H9 (cell line): ENCODE measurements at regions not wholly inside any gene's neighbourhood (a gene's known extent, or its start where the extent isn't known, plus 50 kb on each side); places are given as distances from the start of the nearest gene placed in this dataset.

Source experiments
- DNase-seq: peaks from one replicate; pipeline ENCODE4 v3.0.0-alpha.2; 2017
- H2AFZ ChIP-seq: one replicate; pipeline ENCODE4 v1.6.1; 2013; ENCODE audit warnings: mild to moderate bottlenecking, low read length, control low read depth, moderate library complexity
- H2AK5ac ChIP-seq: 2 replicates; pipeline ENCODE4 v1.6.1; 2013; ENCODE audit warnings: low read length, control low read depth, mixed read lengths; ENCODE audit not compliant: insufficient read length
- H2BK120ac ChIP-seq: one replicate; pipeline ENCODE4 v1.6.1; 2013; ENCODE audit warnings: low read depth, mild to moderate bottlenecking, low read length, control low read depth, inconsistent platforms; ENCODE audit not compliant: poor library complexity, severe bottlenecking
- H2BK12ac ChIP-seq: 2 replicates; pipeline ENCODE4 v1.6.1; 2013; ENCODE audit warnings: low read length, control low read depth, mixed read lengths, low read depth; ENCODE audit not compliant: insufficient read length
- H2BK15ac ChIP-seq: 2 replicates; pipeline ENCODE4 v1.6.1; 2013; ENCODE audit warnings: low read depth, low read length, control low read depth
- H2BK20ac ChIP-seq: one replicate; pipeline ENCODE4 v1.6.1; 2013; ENCODE audit warnings: low read depth, mild to moderate bottlenecking, low read length, control low read depth, inconsistent platforms; ENCODE audit not compliant: poor library complexity, severe bottlenecking
- H2BK5ac ChIP-seq: 2 replicates; pipeline ENCODE4 v1.6.1; 2013; ENCODE audit warnings: low read length, control low read depth, mixed read lengths; ENCODE audit not compliant: insufficient read length
- H3K14ac ChIP-seq: 2 replicates; pipeline ENCODE4 v1.6.1; 2013; ENCODE audit warnings: low read length, control low read depth; ENCODE audit not compliant: insufficient read depth
- H3K18ac ChIP-seq: 2 replicates; pipeline ENCODE4 v1.6.1; 2013; ENCODE audit warnings: low read depth, mild to moderate bottlenecking, mixed read lengths, low read length, control low read depth; ENCODE audit not compliant: insufficient read length
- H3K23ac ChIP-seq: 2 replicates; pipeline ENCODE4 v1.6.1; 2013; ENCODE audit warnings: low read length, control low read depth, mixed read lengths, low read depth; ENCODE audit not compliant: insufficient read length
- H3K23me2 ChIP-seq: 2 replicates; pipeline ENCODE4 v1.6.1; 2013; ENCODE audit warnings: low read depth, mild to moderate bottlenecking, mixed read lengths, low read length, control low read depth; ENCODE audit not compliant: insufficient read length, poor library complexity, severe bottlenecking
- H3K27ac ChIP-seq: 2 replicates; pipeline ENCODE4 v1.5.1; 2013; ENCODE audit warnings: low read length, control low read depth, mixed read lengths, low read depth; ENCODE audit not compliant: insufficient read length
- H3K27me3 ChIP-seq: 2 replicates; pipeline ENCODE4 v1.6.1; 2013; ENCODE audit warnings: low read length, control low read depth, inconsistent platforms; ENCODE audit not compliant: insufficient read depth
- H3K4ac ChIP-seq: 2 replicates; pipeline ENCODE4 v1.6.1; 2013; ENCODE audit warnings: low read depth, mild to moderate bottlenecking, control low read depth, inconsistent platforms, low read length, moderate library complexity
- H3K4me1 ChIP-seq: 2 replicates; pipeline ENCODE4 v1.6.1; 2013; ENCODE audit warnings: low read length, control low read depth, inconsistent platforms; ENCODE audit not compliant: insufficient read depth
- H3K4me2 ChIP-seq: 2 replicates; pipeline ENCODE4 v1.6.1; 2013; ENCODE audit warnings: low read length, control low read depth, mixed read lengths; ENCODE audit not compliant: insufficient read length, insufficient read depth
- H3K56ac ChIP-seq: 2 replicates; pipeline ENCODE4 v1.6.1; 2013; ENCODE audit warnings: low read depth, mild to moderate bottlenecking, mixed read lengths, low read length, control low read depth; ENCODE audit not compliant: insufficient read length
- H3K79me1 ChIP-seq: 2 replicates; pipeline ENCODE4 v1.6.1; 2013; ENCODE audit warnings: low read depth, mild to moderate bottlenecking, moderate library complexity, low read length, control low read depth, inconsistent platforms; ENCODE audit not compliant: insufficient read depth, poor library complexity, severe bottlenecking
- H3K79me2 ChIP-seq: 2 replicates; pipeline ENCODE4 v1.6.1; 2013; ENCODE audit warnings: low read length, control low read depth, inconsistent platforms; ENCODE audit not compliant: insufficient read depth
- H3K9ac ChIP-seq: 2 replicates; pipeline ENCODE4 v1.6.1; 2013; ENCODE audit warnings: low read length, control low read depth, mixed read lengths; ENCODE audit not compliant: insufficient read length; ENCODE audit errors: extremely low read depth
- H3K9me3 ChIP-seq: one replicate; pipeline ENCODE4 v1.6.1; 2013; ENCODE audit warnings: low read depth, low read length, inconsistent platforms; ENCODE audit not compliant: control insufficient read depth
- H3T11ph ChIP-seq: one replicate; pipeline ENCODE4 v1.6.1; 2013; ENCODE audit warnings: mild to moderate bottlenecking, low read length, control low read depth, inconsistent platforms
- H4K20me1 ChIP-seq: one replicate; pipeline ENCODE4 v1.6.1; 2013; ENCODE audit not compliant: control insufficient read depth, insufficient read length, insufficient read depth
- H4K5ac ChIP-seq: 2 replicates; pipeline ENCODE4 v1.6.1; 2013; ENCODE audit warnings: low read depth, mild to moderate bottlenecking, mixed read lengths, low read length, control low read depth; ENCODE audit not compliant: insufficient read length
- H4K8ac ChIP-seq: replicated peaks from 2 replicates; pipeline ENCODE4 v1.6.1; 2013; ENCODE audit warnings: low read length, control low read depth, mixed read lengths, low read depth; ENCODE audit not compliant: insufficient read length
- H4K91ac ChIP-seq: 2 replicates; pipeline ENCODE4 v1.6.1; 2013; ENCODE audit warnings: low read depth, mild to moderate bottlenecking, moderate library complexity, mixed read lengths, low read length, control low read depth; ENCODE audit not compliant: insufficient read length
- H3K27ac Mint-ChIP-seq, 3 experiments: 2 replicates in 2 of 3; 3 replicates in 1 of 3; pipeline ENCODE4 v1.8.0; 2020 to 2021; ENCODE audit warnings: mixed read lengths in 3 of 3, mild to moderate bottlenecking in 1 of 3, moderate library complexity in 1 of 3
- H3K27me3 Mint-ChIP-seq: 2 replicates; pipeline ENCODE4 v1.8.0; 2021; ENCODE audit warnings: low read depth, mild to moderate bottlenecking, moderate library complexity, mixed read lengths
- H3K36me3 Mint-ChIP-seq, 3 experiments: 2 replicates in 2 of 3; 3 replicates in 1 of 3; pipeline ENCODE4 v1.8.0; 2020 to 2021; ENCODE audit warnings: low read depth in 3 of 3, mixed read lengths in 3 of 3; ENCODE audit not compliant: insufficient read depth in 1 of 3
- H3K4me1 Mint-ChIP-seq, 2 experiments: 2 replicates each; pipeline ENCODE4 v1.8.0; 2020; ENCODE audit warnings: mixed read lengths in 2 of 2
- H3K4me3 Mint-ChIP-seq, 2 experiments: 2 replicates in 1 of 2; 3 replicates in 1 of 2; pipeline ENCODE4 v1.8.0; 2020 to 2021; ENCODE audit warnings: mild to moderate bottlenecking in 2 of 2, mixed read lengths in 2 of 2, moderate library complexity in 1 of 2
- H3K9me3 Mint-ChIP-seq, 2 experiments: 2 replicates in 1 of 2; 3 replicates in 1 of 2; pipeline ENCODE4 v1.8.0; 2020; ENCODE audit warnings: mild to moderate bottlenecking in 2 of 2, mixed read lengths in 2 of 2, moderate library complexity in 1 of 2
- CTCF ChIP-seq: fragments of 200-600 bp; sonication (generic); conservative IDR thresholded peaks from 3 replicates; pipeline ENCODE4 v1.8.0; 2021; ENCODE audit warnings: antibody characterized with exemption, mild to moderate bottlenecking
- WGBS: extraction: QIAGEN DNeasy Blood & Tissue Kit; methylation state at CpG from one replicate; pipeline ENCODE4 v1.1.7; 2013; ENCODE audit warnings: missing lambda C conversion rate, low lambda C conversion rate, mixed read lengths; ENCODE audit not compliant: insufficient read length; ENCODE audit errors: extremely low coverage; 5-methylcytosine and 5-hydroxymethylcytosine counted together

- no peaks in the 10 kb centered on the region for H3K27me3 ChIP-seq
- no peaks in the 10 kb centered on the region for H3K4me1 ChIP-seq
- H3K9me3 Mint-ChIP-seq, result peaks cover 0 to 2% of the 10 kb centered on the region in 2 experiments; a peak in 4 of 5 replicates
- no peak overlapping the region for H3K4me3 Mint-ChIP-seq
- no peaks in the 10 kb centered on the region for H3K9me3 ChIP-seq
- H4K20me1 ChIP-seq, result no peaks in the 10 kb centered on the region
- peaks cover 0 to 4% (median 1%) of the 10 kb centered on the region in 3 experiments; a peak in 1 of 7 replicates for H3K36me3 Mint-ChIP-seq
- no peak overlapping the region for H3T11ph ChIP-seq
- no peak overlapping the region for H2AFZ ChIP-seq
- H3K56ac ChIP-seq, result no peak overlapping the region
- H2BK120ac ChIP-seq, result no peak overlapping the region
- no peak overlapping the region for H2BK20ac ChIP-seq
- H2BK12ac ChIP-seq, result no peak overlapping the region
- no peaks in the 10 kb centered on the region for H3K79me2 ChIP-seq
- no peaks in the 10 kb centered on the region for H3K4me1 Mint-ChIP-seq
- H3K23ac ChIP-seq, result no peak overlapping the region
- H4K5ac ChIP-seq, result no peak overlapping the region
- H3K9ac ChIP-seq, result no peak overlapping the region
- H3K27ac Mint-ChIP-seq, result no peak overlapping the region
- H3K4me2 ChIP-seq, result no peak overlapping the region
- no peak overlapping the region for H2BK15ac ChIP-seq
- no peak for DNase-seq
- WGBS, result no CpG with 5 or more reads among the region's 28 CpGs
- H4K8ac ChIP-seq, result no peak overlapping the region
- H3K18ac ChIP-seq, result no peak overlapping the region
- no peak overlapping the region for H3K14ac ChIP-seq
- no peak for TF ChIP-seq CTCF
- H3K27me3 Mint-ChIP-seq, result no peaks in the 10 kb centered on the region
- no peaks in the 10 kb centered on the region for H3K23me2 ChIP-seq
- H3K4ac ChIP-seq, result no peak overlapping the region
- no peak overlapping the region for H2BK5ac ChIP-seq
- no peak overlapping the region for H2AK5ac ChIP-seq
- no peak overlapping the region for H3K27ac ChIP-seq
- H4K91ac ChIP-seq, result no peak overlapping the region
- H3K79me1 ChIP-seq, result no peaks in the 10 kb centered on the region
Observed at GRCh38 chr21:19244502-19245187, 841.1 kb upstream of the TMPRSS15 start.
